ENCODE measurements at regions not wholly inside any gene's neighbourhood (a gene's known extent, or its start where the extent isn't known, plus 50 kb on each side); places are given as distances from the start of the nearest gene placed in this dataset.

DNA sequence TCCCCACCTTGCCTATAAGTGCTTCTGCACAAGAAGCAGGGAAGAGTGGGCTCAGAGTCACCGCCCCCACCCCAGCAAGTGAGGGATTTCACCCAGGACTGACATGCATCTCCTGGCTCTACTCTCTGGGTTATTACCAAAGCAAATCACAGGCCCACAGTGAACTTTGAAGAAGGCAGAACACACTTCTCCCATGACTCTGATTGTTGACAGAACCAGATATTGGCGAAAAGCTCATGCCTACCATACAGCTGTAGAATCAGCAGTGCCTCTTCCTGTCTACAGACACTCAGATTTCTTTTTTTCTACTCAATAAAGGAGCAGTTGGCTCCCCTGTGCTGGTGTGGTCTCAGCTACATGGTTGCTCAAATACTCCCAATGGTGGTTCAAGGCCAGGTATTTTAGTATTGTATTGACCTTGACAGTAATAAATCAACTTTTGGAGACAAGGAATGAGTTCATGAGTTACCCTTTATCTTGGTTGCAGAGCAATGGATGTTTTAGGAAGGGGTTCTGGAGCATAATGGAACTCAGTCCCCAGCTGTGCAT, 512.9 kb upstream of the ID2 start:
- Histone ChIP-seq H3K4me1 (peaks cover 0 to 17% (median 7%) of the 10 kb centered on the region in 4 donors), H3K27me3 (no peaks in the 10 kb centered on the region), H3K36me3 (no peaks in the 10 kb centered on the region), H3K4me3 (no peak overlapping the region), H3K9me3 (no peaks in the 10 kb centered on the region), H3K27ac (no peak overlapping the region)
- 87 to 98% methylated on average over 2 of the region's 2 CpGs for WGBS, 2 donors
- no peak for TF ChIP-seq EP300 (IDR thresholded peaks at IDR 0.05)
- TF ChIP-seq POLR2AphosphoS5 (IDR thresholded peaks at IDR 0.05): no peak
- TF ChIP-seq POLR2A (IDR thresholded peaks at IDR 0.05): no peak
- intact Hi-C loops (cut with DNase I): no loop called here
- no peak for DNase-seq

DNA sequence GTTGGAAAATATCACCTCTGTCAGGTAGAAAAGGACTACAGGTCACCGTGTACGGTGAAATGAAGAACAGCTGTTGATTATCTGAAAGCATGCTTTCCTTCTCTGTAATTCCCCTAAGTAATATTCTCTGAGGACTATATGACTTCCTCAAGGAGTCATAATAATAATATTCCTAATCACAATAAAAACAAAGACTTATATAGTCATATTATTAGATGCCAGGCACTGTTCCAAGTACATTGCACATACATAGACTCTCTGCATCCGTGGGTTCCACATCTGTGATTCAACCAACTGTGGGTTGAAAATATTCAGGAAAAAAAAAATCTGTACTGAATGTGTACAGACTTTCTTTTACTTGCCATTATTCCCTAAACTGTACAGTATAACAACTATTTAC, 512.4 kb upstream of the ID2 start:
- Histone ChIP-seq H3K27ac (no peak overlapping the region), H3K4me3 (no peak overlapping the region), H3K4me1 (peaks cover 0 to 22% (median 7%) of the 10 kb centered on the region in 4 donors), H3K27me3 (no peaks in the 10 kb centered on the region), H3K36me3 (no peaks in the 10 kb centered on the region), H3K9me3 (no peaks in the 10 kb centered on the region)
- intact Hi-C loops (cut with DNase I): no loop called here
- 75 to 80% methylated on average over 3 of the region's 3 CpGs for WGBS, 2 donors
- TF ChIP-seq POLR2AphosphoS5 (IDR thresholded peaks at IDR 0.05) (no peak), EP300 (IDR thresholded peaks at IDR 0.05) (no peak)
- TF ChIP-seq, protein P1, sequence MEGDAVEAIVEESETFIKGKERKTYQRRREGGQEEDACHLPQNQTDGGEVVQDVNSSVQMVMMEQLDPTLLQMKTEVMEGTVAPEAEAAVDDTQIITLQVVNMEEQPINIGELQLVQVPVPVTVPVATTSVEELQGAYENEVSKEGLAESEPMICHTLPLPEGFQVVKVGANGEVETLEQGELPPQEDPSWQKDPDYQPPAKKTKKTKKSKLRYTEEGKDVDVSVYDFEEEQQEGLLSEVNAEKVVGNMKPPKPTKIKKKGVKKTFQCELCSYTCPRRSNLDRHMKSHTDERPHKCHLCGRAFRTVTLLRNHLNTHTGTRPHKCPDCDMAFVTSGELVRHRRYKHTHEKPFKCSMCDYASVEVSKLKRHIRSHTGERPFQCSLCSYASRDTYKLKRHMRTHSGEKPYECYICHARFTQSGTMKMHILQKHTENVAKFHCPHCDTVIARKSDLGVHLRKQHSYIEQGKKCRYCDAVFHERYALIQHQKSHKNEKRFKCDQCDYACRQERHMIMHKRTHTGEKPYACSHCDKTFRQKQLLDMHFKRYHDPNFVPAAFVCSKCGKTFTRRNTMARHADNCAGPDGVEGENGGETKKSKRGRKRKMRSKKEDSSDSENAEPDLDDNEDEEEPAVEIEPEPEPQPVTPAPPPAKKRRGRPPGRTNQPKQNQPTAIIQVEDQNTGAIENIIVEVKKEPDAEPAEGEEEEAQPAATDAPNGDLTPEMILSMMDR (IDR thresholded peaks at IDR 0.05): no peak
- no peak for DNase-seq

DNA sequence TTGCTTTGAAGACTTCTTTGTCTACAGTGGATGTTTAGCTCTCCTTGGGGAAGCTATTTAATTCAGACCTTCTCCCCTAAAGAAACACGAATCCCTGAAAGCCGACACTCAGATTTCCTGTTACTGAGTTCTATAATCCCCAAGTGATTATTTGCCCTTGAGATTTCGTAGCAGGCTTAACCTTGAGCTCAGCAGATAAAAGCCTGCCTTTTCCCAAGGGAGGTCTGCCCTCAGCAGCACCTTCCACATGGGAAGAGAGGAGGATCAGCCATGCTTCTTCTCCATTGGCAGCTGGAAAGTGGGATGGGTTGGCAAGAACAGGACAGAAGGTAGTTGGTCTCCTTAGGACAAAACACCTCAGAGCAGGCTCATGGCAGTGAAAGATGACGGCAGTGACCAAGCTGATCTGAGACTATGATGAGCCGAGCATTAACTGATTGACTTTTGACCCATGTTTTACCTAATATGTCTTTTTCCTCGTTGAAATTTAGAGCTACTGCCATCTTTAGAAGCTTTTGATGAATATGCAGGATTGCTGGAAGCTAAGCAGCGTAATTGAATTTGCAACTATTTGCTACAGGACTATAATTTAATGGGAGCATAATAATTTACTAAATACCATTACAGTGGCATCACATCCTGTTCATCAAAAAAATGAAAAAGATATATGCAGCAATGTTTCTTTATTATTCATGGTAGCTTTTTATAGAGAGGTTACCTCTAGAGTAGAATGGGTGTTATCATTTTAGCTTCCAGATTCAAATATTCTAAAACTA, 511.1 kb upstream of the ID2 start:
- Histone ChIP-seq H3K36me3 (no peaks in the 10 kb centered on the region), H3K27ac (peak overlapping the region in 2 of 4 donors; percentile 11 to 54), H3K27me3 (no peaks in the 10 kb centered on the region), H3K4me1 (peaks cover 0 to 34% (median 18%) of the 10 kb centered on the region in 4 donors), H3K9me3 (no peaks in the 10 kb centered on the region), H3K4me3 (no peak overlapping the region)
- 81 to 86% methylated on average over 7 of the region's 7 CpGs for WGBS, 2 donors
- intact Hi-C loops (cut with DNase I): no loop called here
- no peak for TF ChIP-seq POLR2AphosphoS5 (IDR thresholded peaks at IDR 0.05)
- TF ChIP-seq, protein P1 (IDR thresholded peaks at IDR 0.05): no peak
- no peak for TF ChIP-seq POLR2A (IDR thresholded peaks at IDR 0.05)
- no peak for TF ChIP-seq EP300 (IDR thresholded peaks at IDR 0.05)
- DNase-seq: no peak

DNA sequence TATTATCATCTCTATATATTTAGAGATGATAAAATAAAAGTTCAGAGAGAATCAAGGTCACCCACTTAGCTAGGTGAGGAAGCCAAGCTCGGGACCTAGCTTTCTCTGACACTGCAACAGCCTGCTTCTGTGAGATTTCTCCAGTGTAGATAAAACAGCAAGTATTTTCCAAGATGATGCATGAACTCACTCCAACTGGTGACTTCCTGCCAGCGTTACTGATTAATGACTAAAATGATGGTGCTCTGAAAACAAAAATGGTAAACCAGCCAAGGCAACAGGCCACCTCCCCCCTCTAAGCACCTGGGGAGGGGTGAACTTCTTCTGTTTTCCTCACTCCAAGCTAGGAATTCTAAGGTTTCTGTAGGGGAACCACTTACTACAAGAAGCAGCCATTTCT, 510.2 kb upstream of the ID2 start:
- no peak for DNase-seq
- Histone ChIP-seq H3K4me3 (no peak overlapping the region), H3K27ac (peak overlapping the region in 2 of 4 donors; percentile 11 to 54), H3K9me3 (no peaks in the 10 kb centered on the region), H3K4me1 (peaks cover 0 to 34% (median 18%) of the 10 kb centered on the region in 4 donors), H3K27me3 (no peaks in the 10 kb centered on the region), H3K36me3 (no peaks in the 10 kb centered on the region)
- intact Hi-C loops (cut with DNase I): no loop called here
- 63 to 79% methylated on average over 2 of the region's 2 CpGs for whole genome bisulfite sequencing, 2 donors
- TF ChIP-seq EP300 (IDR thresholded peaks at IDR 0.05) (no peak), POLR2A (IDR thresholded peaks at IDR 0.05) (no peak), POLR2AphosphoS5 (IDR thresholded peaks at IDR 0.05) (no peak)
- TF ChIP-seq, protein P1 (IDR thresholded peaks at IDR 0.05): no peak

DNA sequence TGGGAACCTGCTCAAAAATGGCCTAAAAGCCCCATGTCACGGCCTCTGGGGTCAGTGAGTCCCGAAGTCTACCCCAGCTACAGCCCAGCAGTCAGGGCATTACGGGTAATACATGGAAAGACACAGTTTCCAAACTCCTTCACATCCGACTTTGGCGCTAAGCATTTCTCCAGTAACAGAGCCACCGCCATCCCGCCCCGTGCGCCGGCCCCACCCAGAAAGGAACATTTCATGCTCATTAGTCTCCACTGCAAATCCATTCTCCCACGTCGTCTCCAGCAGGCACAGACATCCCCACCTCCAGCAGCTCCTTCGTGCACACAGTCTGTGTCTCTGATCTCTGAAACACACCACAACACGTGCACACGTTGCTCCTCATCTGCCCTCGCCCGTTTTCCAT, 509.2 kb upstream of the ID2 start:
- no peaks in the 10 kb centered on the region for H3K27me3 ChIP-seq
- WGBS, 2 donors: 96% methylated on average over 17 of the region's 17 CpGs
- no peaks in the 10 kb centered on the region for H3K9me3 ChIP-seq
- H3K4me1 ChIP-seq: peaks cover 0 to 34% (median 18%) of the 10 kb centered on the region in 4 donors
- TF ChIP-seq POLR2A (IDR thresholded peaks at IDR 0.05): no peak
- TF ChIP-seq, protein P1 (IDR thresholded peaks at IDR 0.05): no peak
- no peak for TF ChIP-seq POLR2AphosphoS5 (IDR thresholded peaks at IDR 0.05)
- no peak for TF ChIP-seq EP300 (IDR thresholded peaks at IDR 0.05)
- no peak overlapping the region for H3K27ac ChIP-seq
- DNase-seq: no peak
- intact Hi-C loops (cut with DNase I): no loop called here
- no peaks in the 10 kb centered on the region for H3K36me3 ChIP-seq
- H3K4me3 ChIP-seq: no peak overlapping the region
